ENCODE measurements at regions not wholly inside any gene's neighbourhood (a gene's known extent, or its start where the extent isn't known, plus 50 kb on each side); places are given as distances from the start of the nearest gene placed in this dataset.

GRCh38 chr5:62132276-62132675 is 173.7 kb upstream of the KIF2A start:
- Histone ChIP-seq H3K9me3 (ENCODE audit: control insufficient read depth in 4 of 4, low read length in 3 of 4) (peaks cover 0 to 3% (median 0%) of the 10 kb centered on the region in 4 donors), H3K27me3 (ENCODE audit: control insufficient read depth in 4 of 4, insufficient read depth in 4 of 4, low read length in 3 of 4) (no peaks in the 10 kb centered on the region), H3K4me1 (ENCODE audit: control insufficient read depth in 4 of 4, insufficient read depth in 4 of 4, low read length in 3 of 4) (no peaks in the 10 kb centered on the region), H3K36me3 (ENCODE audit: control insufficient read depth in 4 of 4, insufficient read depth in 3 of 4, low read depth in 1 of 4, low read length in 3 of 4) (no peaks in the 10 kb centered on the region), H3K9ac (ENCODE audit: low read depth in 1 of 2, low read length in 2 of 2) (no peak overlapping the region), H3K27ac (ENCODE audit: low read depth in 1 of 2, low read length in 2 of 2) (no peak overlapping the region), H3K4me3 (ENCODE audit: low read depth in 1 of 3, low read length in 3 of 3) (no peak overlapping the region)
- 0% methylated on average over 1 of the region's 1 CpG for WGBS
- no peak for DNase-seq (ENCODE audit: low spot score)
- TF ChIP-seq FOXA2 (IDR thresholded peaks at IDR 0.05) (no peak), ZBTB33 (IDR thresholded peaks at IDR 0.05) (no peak), RAD21 (IDR thresholded peaks at IDR 0.05) (no peak), HNF4G (IDR thresholded peaks at IDR 0.05) (no peak), EGR1 (IDR thresholded peaks at IDR 0.05; ENCODE audit: low read depth in 2 of 2) (no peak), SP1 (IDR thresholded peaks at IDR 0.05) (no peak), MAX (IDR thresholded peaks at IDR 0.05) (no peak), NR2F2 (IDR thresholded peaks at IDR 0.05) (no peak), HNF4A (conservative IDR thresholded peaks at IDR 0.05) (no peak), JUND (IDR thresholded peaks at IDR 0.05) (no peak)

- Histone ChIP-seq H3K9ac (ENCODE audit: low read depth in 1 of 2, low read length in 2 of 2) (no peak overlapping the region), H3K27ac (ENCODE audit: low read depth in 1 of 2, low read length in 2 of 2) (no peak overlapping the region), H3K36me3 (ENCODE audit: control insufficient read depth in 4 of 4, insufficient read depth in 3 of 4, low read depth in 1 of 4, low read length in 3 of 4) (no peaks in the 10 kb centered on the region), H3K27me3 (ENCODE audit: control insufficient read depth in 4 of 4, insufficient read depth in 4 of 4, low read length in 3 of 4) (no peaks in the 10 kb centered on the region), H3K4me3 (ENCODE audit: low read depth in 1 of 3, low read length in 3 of 3) (no peak overlapping the region), H3K4me1 (ENCODE audit: control insufficient read depth in 4 of 4, insufficient read depth in 4 of 4, low read length in 3 of 4) (no peaks in the 10 kb centered on the region), H3K9me3 (ENCODE audit: control insufficient read depth in 4 of 4, low read length in 3 of 4) (peaks cover 0 to 3% (median 0%) of the 10 kb centered on the region in 4 donors)
- no peak for DNase-seq (ENCODE audit: low spot score)
- WGBS: 82% methylated on average over 1 of the region's 1 CpG
- TF ChIP-seq REST (IDR thresholded peaks at IDR 0.05): no peak
- TF ChIP-seq FOXA1 (IDR thresholded peaks at IDR 0.05): no peak
- TF ChIP-seq RAD21 (IDR thresholded peaks at IDR 0.05): no peak
- TF ChIP-seq CTCF (IDR thresholded peaks at IDR 0.05; ENCODE audit: low read depth, low read length, missing input control): no peak
- TF ChIP-seq MAX (IDR thresholded peaks at IDR 0.05): no peak
- TF ChIP-seq YY1 (IDR thresholded peaks at IDR 0.05): no peak
- TF ChIP-seq EGR1 (IDR thresholded peaks at IDR 0.05; ENCODE audit: low read depth in 2 of 2): no peak
- TF ChIP-seq FOXA2 (IDR thresholded peaks at IDR 0.05): no peak
- TF ChIP-seq JUND (IDR thresholded peaks at IDR 0.05): no peak
- no peak for TF ChIP-seq ATF3 (IDR thresholded peaks at IDR 0.05)
- no peak for TF ChIP-seq HNF4G (IDR thresholded peaks at IDR 0.05)
- TF ChIP-seq RXRA (IDR thresholded peaks at IDR 0.05): no peak
- TF ChIP-seq ZBTB33 (IDR thresholded peaks at IDR 0.05): no peak
- no peak for TF ChIP-seq HNF4A (conservative IDR thresholded peaks at IDR 0.05)
- no peak for TF ChIP-seq TAF1 (conservative IDR thresholded peaks at IDR 0.05)
- TF ChIP-seq GABPA (IDR thresholded peaks at IDR 0.05 in 1 of 2, conservative IDR thresholded peaks at IDR 0.05 in 1 of 2): no peak
- TF ChIP-seq NR2F2 (IDR thresholded peaks at IDR 0.05): no peak
- no peak for TF ChIP-seq SP1 (IDR thresholded peaks at IDR 0.05)
Observed at GRCh38 chr5:62133426-62133825, 172.6 kb upstream of the KIF2A start.
